SK-N-MC (cell line): ENCODE measurements at regions not wholly inside any gene's neighbourhood (a gene's known extent, or its start where the extent isn't known, plus 50 kb on each side); places are given as distances from the start of the nearest gene placed in this dataset.

ENCODE experiments used
- EZH2 ChIP-seq: fragments of 200-600 bp; sonication (generic); IDR thresholded peaks from one replicate; pipeline ENCODE4 v1.6.1; 2017; ENCODE audit warnings: antibody characterized with exemption
- FOXP2 ChIP-seq: optimal IDR thresholded peaks from 2 replicates; pipeline ENCODE3; 2011; ENCODE audit warnings: mild to moderate bottlenecking, moderate library complexity; ENCODE audit not compliant: insufficient read depth; ENCODE audit errors: extremely low read length, control extremely low read depth
- POLR2AphosphoS5 ChIP-seq: IDR thresholded peaks from 2 replicates; pipeline ENCODE4 v1.6.1; 2012; ENCODE audit warnings: mild to moderate bottlenecking, low read depth, low read length, borderline replicate concordance

DNA sequence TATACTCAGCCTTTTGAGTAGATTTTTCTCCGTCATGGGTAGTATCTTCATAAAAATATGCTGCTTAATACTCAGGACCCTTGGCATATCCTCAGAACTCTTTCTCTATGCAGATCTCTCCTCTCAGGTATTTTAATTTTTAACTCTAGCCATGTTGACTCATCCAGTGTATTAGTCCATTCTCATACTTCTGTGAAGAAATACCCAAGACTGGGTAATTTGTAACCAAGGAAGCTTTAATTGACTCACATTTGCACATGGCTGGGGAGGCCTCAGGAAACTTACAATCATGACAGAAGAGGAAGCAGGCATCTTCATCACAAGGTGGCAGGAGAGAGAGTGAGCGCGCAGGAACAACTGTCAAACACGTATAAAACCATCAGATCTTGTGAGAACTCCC, 129.3 kb upstream of the CD96 start:
- TF ChIP-seq EZH2 (no peak), POLR2AphosphoS5 (no peak), FOXP2 (no peak)
